Mesendoderm (in vitro differentiated cells): ENCODE measurements at regions not wholly inside any gene's neighbourhood (a gene's known extent, or its start where the extent isn't known, plus 50 kb on each side); places are given as distances from the start of the nearest gene placed in this dataset.
"Not testable (repeated sequence)": the region's sequence is repeated elsewhere in the genome, so short reads cannot be mapped to it uniquely, and the experiment has no call there.

ENCODE experiments used
- DNase-seq: peaks from one replicate; pipeline ENCODE4 v3.0.0; 2013
- H2AK5ac ChIP-seq: 2 replicates; pipeline ENCODE4 v1.6.1; 2013; ENCODE audit warnings: low read length, inconsistent platforms
- H2BK120ac ChIP-seq: 2 replicates; pipeline ENCODE4 v1.6.1; 2013; ENCODE audit warnings: low read depth, mild to moderate bottlenecking, low read length, moderate library complexity, mixed read lengths
- H2BK15ac ChIP-seq: replicated peaks from 2 replicates; pipeline ENCODE4 v1.6.1; 2013; ENCODE audit warnings: low read depth, mild to moderate bottlenecking, moderate library complexity
- H2BK5ac ChIP-seq: 2 replicates; pipeline ENCODE4 v1.6.1; 2013; ENCODE audit warnings: low read length, inconsistent platforms
- H3K18ac ChIP-seq: 2 replicates; pipeline ENCODE4 v1.6.1; 2013; ENCODE audit warnings: mild to moderate bottlenecking, low read length, mixed read lengths
- H3K23ac ChIP-seq: one replicate; pipeline ENCODE4 v1.6.1; 2013; ENCODE audit warnings: low read length
- H3K27ac ChIP-seq: 2 replicates; pipeline ENCODE4 v1.5.1; 2013; ENCODE audit warnings: low read depth, mild to moderate bottlenecking, inconsistent platforms, low read length, moderate library complexity
- H3K27me3 ChIP-seq: 2 replicates; pipeline ENCODE4 v1.6.1; 2013; ENCODE audit warnings: low read length, control low read depth, mild to moderate bottlenecking, inconsistent platforms; ENCODE audit not compliant: insufficient read depth, poor library complexity
- H3K36me3 ChIP-seq: 2 replicates; pipeline ENCODE4 v1.6.1; 2013; ENCODE audit warnings: low read length, inconsistent platforms; ENCODE audit not compliant: control insufficient read depth, insufficient read depth
- H3K4ac ChIP-seq: one replicate; pipeline ENCODE4 v1.6.1; 2013; ENCODE audit warnings: low read depth, mild to moderate bottlenecking, low read length, moderate library complexity
- H3K4me1 ChIP-seq: 2 replicates; pipeline ENCODE4 v1.6.1; 2013; ENCODE audit warnings: low read depth, low read length, inconsistent platforms; ENCODE audit not compliant: control insufficient read depth
- H3K4me2 ChIP-seq: 2 replicates; pipeline ENCODE4 v1.6.1; 2013; ENCODE audit warnings: low read length
- H3K4me3 ChIP-seq: 2 replicates; pipeline ENCODE4 v1.5.1; 2013; ENCODE audit warnings: mild to moderate bottlenecking, low read length
- H3K56ac ChIP-seq: one replicate; pipeline ENCODE4 v1.6.1; 2013; ENCODE audit warnings: low read length
- H3K79me1 ChIP-seq: 2 replicates; pipeline ENCODE4 v1.6.1; 2013; ENCODE audit warnings: low read length, inconsistent platforms
- H3K79me2 ChIP-seq: 2 replicates; pipeline ENCODE4 v1.6.1; 2013; ENCODE audit warnings: mild to moderate bottlenecking, low read length; ENCODE audit not compliant: control insufficient read depth, insufficient read depth
- H3K9ac ChIP-seq: 2 replicates; pipeline ENCODE4 v1.6.1; 2013; ENCODE audit warnings: low read length, inconsistent platforms
- H4K5ac ChIP-seq: one replicate; pipeline ENCODE4 v1.6.1; 2013; ENCODE audit warnings: low read length
- H4K8ac ChIP-seq: one replicate; pipeline ENCODE4 v1.6.1; 2013; ENCODE audit warnings: low read depth, mild to moderate bottlenecking, control low read depth, low read length, moderate library complexity
- WGBS: extraction: QIAGEN DNeasy Blood & Tissue Kit; methylation state at CpG from one replicate; pipeline ENCODE4 v1.1.7; 2013; ENCODE audit warnings: low lambda C conversion rate, missing lambda C conversion rate; ENCODE audit not compliant: insufficient coverage; ENCODE audit errors: extremely low coverage; 5-methylcytosine and 5-hydroxymethylcytosine counted together

GRCh38 chr12:91637789-91638624 lies 455.4 kb upstream of the DCN start:
- Histone ChIP-seq H2AK5ac (no peak overlapping the region), H3K27me3 (no peaks in the 10 kb centered on the region), H4K8ac (no peak overlapping the region), H3K36me3 (no peaks in the 10 kb centered on the region), H2BK120ac (no peak overlapping the region), H3K79me2 (no peaks in the 10 kb centered on the region), H3K27ac (no peak overlapping the region), H3K79me1 (no peaks in the 10 kb centered on the region), H4K5ac (no peak overlapping the region), H3K23ac (no peak overlapping the region), H3K56ac (no peak overlapping the region), H3K4me1 (no peaks in the 10 kb centered on the region), H3K4me2 (no peak overlapping the region), H3K18ac (no peak overlapping the region), H2BK15ac (no peak overlapping the region), H2BK5ac (no peak overlapping the region), H3K4me3 (no peak overlapping the region), H3K4ac (no peak overlapping the region), H3K9ac (no peak overlapping the region)
- DNase-seq, result no peak
- 100% methylated on average over 2 of the region's 8 CpGs for WGBS

GRCh38 chr12:91636721-91637120 lies 454.1 kb upstream of the DCN start:
- Histone ChIP-seq H3K79me2 (no peaks in the 10 kb centered on the region), H3K27ac (no peak overlapping the region), H3K36me3 (no peaks in the 10 kb centered on the region), H2BK5ac (no peak overlapping the region), H3K56ac (no peak overlapping the region), H3K23ac (no peak overlapping the region), H3K27me3 (no peaks in the 10 kb centered on the region), H3K4me1 (no peaks in the 10 kb centered on the region), H4K5ac (no peak overlapping the region), H3K18ac (no peak overlapping the region), H3K4me3 (no peak overlapping the region), H2AK5ac (no peak overlapping the region), H4K8ac (no peak overlapping the region), H3K9ac (no peak overlapping the region), H3K79me1 (no peaks in the 10 kb centered on the region), H2BK15ac (no peak overlapping the region), H2BK120ac (no peak overlapping the region), H3K4me2 (no peak overlapping the region), H3K4ac (no peak overlapping the region)
- WGBS, result no CpG with 5 or more reads among the region's 4 CpGs
- no peak for DNase-seq

- H2BK5ac ChIP-seq, H3K23ac ChIP-seq, H4K8ac ChIP-seq, H3K79me1 ChIP-seq, H3K4me3 ChIP-seq, H4K5ac ChIP-seq, H3K4ac ChIP-seq, H3K56ac ChIP-seq, H3K36me3 ChIP-seq, H3K27me3 ChIP-seq, H3K27ac ChIP-seq, H2BK120ac ChIP-seq, H3K18ac ChIP-seq, H3K9ac ChIP-seq, H3K4me2 ChIP-seq, H2BK15ac ChIP-seq, H2AK5ac ChIP-seq, H3K4me1 ChIP-seq, H3K79me2 ChIP-seq: not testable (repeated sequence)
- WGBS, result no CpG with 5 or more reads among the region's 3 CpGs
- DNase-seq, result peak; percentile 5
Observed at GRCh38 chr12:91634386-91634713, 451.7 kb upstream of the DCN start.

- Histone ChIP-seq H2BK120ac (no peak overlapping the region), H3K18ac (no peak overlapping the region), H3K79me2 (no peaks in the 10 kb centered on the region), H3K4ac (no peak overlapping the region), H3K36me3 (no peaks in the 10 kb centered on the region), H2BK5ac (no peak overlapping the region), H3K79me1 (no peaks in the 10 kb centered on the region), H2AK5ac (no peak overlapping the region), H4K5ac (no peak overlapping the region), H3K9ac (no peak overlapping the region), H3K27ac (no peak overlapping the region), H3K27me3 (no peaks in the 10 kb centered on the region), H3K4me3 (no peak overlapping the region), H3K23ac (no peak overlapping the region), H3K56ac (no peak overlapping the region), H2BK15ac (no peak overlapping the region), H3K4me1 (no peaks in the 10 kb centered on the region), H4K8ac (no peak overlapping the region), H3K4me2 (no peak overlapping the region)
- WGBS, result no CpG with 5 or more reads among the region's 47 CpGs
- DNase-seq, result no peak
Observed at GRCh38 chr12:91633734-91634357, 451.2 kb upstream of the DCN start.

- no peaks in the 10 kb centered on the region for H3K36me3 ChIP-seq
- no CpG with 5 or more reads among the region's 3 CpGs for WGBS
Observed at GRCh38 chr12:91633206-91633605, 450.6 kb upstream of the DCN start.

More at GRCh38 chr12:91633206-91633605, 450.6 kb upstream of the DCN start:
- Histone ChIP-seq H4K8ac (no peak overlapping the region), H3K56ac (no peak overlapping the region), H3K27me3 (no peaks in the 10 kb centered on the region), H3K79me2 (no peaks in the 10 kb centered on the region), H4K5ac (no peak overlapping the region), H3K9ac (no peak overlapping the region), H3K4ac (no peak overlapping the region), H3K79me1 (no peaks in the 10 kb centered on the region), H2BK15ac (no peak overlapping the region), H3K4me1 (no peaks in the 10 kb centered on the region), H2BK5ac (no peak overlapping the region), H2AK5ac (no peak overlapping the region), H2BK120ac (no peak overlapping the region), H3K23ac (no peak overlapping the region), H3K4me3 (no peak overlapping the region), H3K27ac (no peak overlapping the region), H3K4me2 (no peak overlapping the region), H3K18ac (no peak overlapping the region)
- no peak for DNase-seq
